ENCODE measurements at regions not wholly inside any gene's neighbourhood (a gene's known extent, or its start where the extent isn't known, plus 50 kb on each side); places are given as distances from the start of the nearest gene placed in this dataset.

DNA sequence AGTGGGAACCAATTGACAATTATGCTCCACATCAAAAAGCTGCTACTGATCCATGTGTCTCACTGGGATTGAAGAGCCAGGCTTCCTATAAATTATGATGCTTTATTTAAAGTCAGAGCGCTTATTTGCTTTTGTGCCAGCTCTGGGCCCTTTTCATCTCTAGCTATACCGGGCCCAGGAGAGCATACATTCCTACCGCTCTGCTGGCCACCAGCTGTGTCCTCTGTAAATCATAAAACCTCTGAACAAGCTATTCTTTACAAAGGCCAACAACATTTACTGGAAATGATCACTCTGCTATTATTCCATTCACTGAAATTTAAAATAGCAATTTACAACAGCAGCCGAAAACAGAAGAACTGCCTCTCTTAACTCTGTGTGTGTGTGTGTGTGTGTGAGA lies 86.6 kb downstream of the ZNF608 start:
- TF ChIP-seq, protein P1, sequence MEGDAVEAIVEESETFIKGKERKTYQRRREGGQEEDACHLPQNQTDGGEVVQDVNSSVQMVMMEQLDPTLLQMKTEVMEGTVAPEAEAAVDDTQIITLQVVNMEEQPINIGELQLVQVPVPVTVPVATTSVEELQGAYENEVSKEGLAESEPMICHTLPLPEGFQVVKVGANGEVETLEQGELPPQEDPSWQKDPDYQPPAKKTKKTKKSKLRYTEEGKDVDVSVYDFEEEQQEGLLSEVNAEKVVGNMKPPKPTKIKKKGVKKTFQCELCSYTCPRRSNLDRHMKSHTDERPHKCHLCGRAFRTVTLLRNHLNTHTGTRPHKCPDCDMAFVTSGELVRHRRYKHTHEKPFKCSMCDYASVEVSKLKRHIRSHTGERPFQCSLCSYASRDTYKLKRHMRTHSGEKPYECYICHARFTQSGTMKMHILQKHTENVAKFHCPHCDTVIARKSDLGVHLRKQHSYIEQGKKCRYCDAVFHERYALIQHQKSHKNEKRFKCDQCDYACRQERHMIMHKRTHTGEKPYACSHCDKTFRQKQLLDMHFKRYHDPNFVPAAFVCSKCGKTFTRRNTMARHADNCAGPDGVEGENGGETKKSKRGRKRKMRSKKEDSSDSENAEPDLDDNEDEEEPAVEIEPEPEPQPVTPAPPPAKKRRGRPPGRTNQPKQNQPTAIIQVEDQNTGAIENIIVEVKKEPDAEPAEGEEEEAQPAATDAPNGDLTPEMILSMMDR (IDR thresholded peaks at IDR 0.05 in 4 of 5, conservative IDR thresholded peaks at IDR 0.05 in 1 of 5): no peak
- no peak for TF ChIP-seq POLR2A (IDR thresholded peaks at IDR 0.05)

Data from gastrocnemius medialis (tissue), 4 donors.